Mammary epithelial cell (primary cell): ENCODE measurements at regions not wholly inside any gene's neighbourhood (a gene's known extent, or its start where the extent isn't known, plus 50 kb on each side); places are given as distances from the start of the nearest gene placed in this dataset.

Experiments used
- CTCF ChIP-seq, 2 donors: IDR thresholded peaks in 1 of 2; conservative IDR thresholded peaks in 1 of 2; 2 replicates each; pipeline ENCODE4 v1.5.1; 2011 to 2012; ENCODE audit warnings: inconsistent platforms in 2 of 2, low read length in 2 of 2, mild to moderate bottlenecking in 2 of 2, control low read depth in 1 of 2, low read depth in 1 of 2; ENCODE audit not compliant: insufficient read depth in 1 of 2; ENCODE audit errors: extremely low read depth in 1 of 2
- EZH2 ChIP-seq: IDR thresholded peaks from 2 replicates; pipeline ENCODE4 v1.6.1; 2012; ENCODE audit warnings: low read length, inconsistent platforms, borderline replicate concordance

GRCh38 chr5:124089578-124089977 lies 577.6 kb downstream of the CSNK1G3 start:
- TF ChIP-seq CTCF (conservative IDR thresholded peaks at IDR 0.05 in 1 of 2, IDR thresholded peaks at IDR 0.05 in 1 of 2; ENCODE audit: extremely low read depth in 1 of 2, insufficient read depth in 1 of 2, low read depth in 1 of 2, low read length in 2 of 2) (no peak), EZH2 (no peak)
